ENCODE measurements at regions not wholly inside any gene's neighbourhood (a gene's known extent, or its start where the extent isn't known, plus 50 kb on each side); places are given as distances from the start of the nearest gene placed in this dataset.

GRCh38 chr1:166282391-166283137 lies 115.8 kb upstream of the FAM78B start:
- Histone ChIP-seq H3K36me3 (ENCODE audit: insufficient read depth, low read length) (no peaks in the 10 kb centered on the region), H3K4me2 (ENCODE audit: low read length) (no peak overlapping the region), H4K20me1 (ENCODE audit: insufficient read depth) (no peaks in the 10 kb centered on the region), H3K4me3 (ENCODE audit: low read length) (no peak overlapping the region), H3K9me2 (ENCODE audit: insufficient read depth, low read length) (no peaks in the 10 kb centered on the region), H3F3A (ENCODE audit: insufficient read depth, low read length, poor library complexity, severe bottlenecking) (no peaks in the 10 kb centered on the region), H2AFZ (ENCODE audit: low read depth, low read length) (no peak overlapping the region), H3K27ac (ENCODE audit: low read length) (no peak overlapping the region), H3K79me2 (replicated peaks; ENCODE audit: insufficient read depth, low read length) (no peaks in the 10 kb centered on the region), H3K27me3 (ENCODE audit: insufficient read depth, low read depth, low read length) (no peaks in the 10 kb centered on the region), H3K9me3 (ENCODE audit: low read length) (no peaks in the 10 kb centered on the region), H3K9ac (ENCODE audit: low read length) (no peak overlapping the region)
- TF ChIP-seq RAD21 (conservative IDR thresholded peaks at IDR 0.05) (no peak), POLR2AphosphoS5 (IDR thresholded peaks at IDR 0.05) (no peak), MXI1 (conservative IDR thresholded peaks at IDR 0.05; ENCODE audit: poor library complexity, severe bottlenecking) (no peak), SMC3 (conservative IDR thresholded peaks at IDR 0.05; ENCODE audit: poor library complexity) (no peak), EP300 (conservative IDR thresholded peaks at IDR 0.05; ENCODE audit: poor library complexity, severe bottlenecking) (no peak), TAF1 (IDR thresholded peaks at IDR 0.05; ENCODE audit: low read depth) (no peak), EZH2 (IDR thresholded peaks at IDR 0.05; ENCODE audit: borderline replicate concordance, insufficient read depth, low read length, poor library complexity, severe bottlenecking) (no peak)
- TF ChIP-seq, protein P1, sequence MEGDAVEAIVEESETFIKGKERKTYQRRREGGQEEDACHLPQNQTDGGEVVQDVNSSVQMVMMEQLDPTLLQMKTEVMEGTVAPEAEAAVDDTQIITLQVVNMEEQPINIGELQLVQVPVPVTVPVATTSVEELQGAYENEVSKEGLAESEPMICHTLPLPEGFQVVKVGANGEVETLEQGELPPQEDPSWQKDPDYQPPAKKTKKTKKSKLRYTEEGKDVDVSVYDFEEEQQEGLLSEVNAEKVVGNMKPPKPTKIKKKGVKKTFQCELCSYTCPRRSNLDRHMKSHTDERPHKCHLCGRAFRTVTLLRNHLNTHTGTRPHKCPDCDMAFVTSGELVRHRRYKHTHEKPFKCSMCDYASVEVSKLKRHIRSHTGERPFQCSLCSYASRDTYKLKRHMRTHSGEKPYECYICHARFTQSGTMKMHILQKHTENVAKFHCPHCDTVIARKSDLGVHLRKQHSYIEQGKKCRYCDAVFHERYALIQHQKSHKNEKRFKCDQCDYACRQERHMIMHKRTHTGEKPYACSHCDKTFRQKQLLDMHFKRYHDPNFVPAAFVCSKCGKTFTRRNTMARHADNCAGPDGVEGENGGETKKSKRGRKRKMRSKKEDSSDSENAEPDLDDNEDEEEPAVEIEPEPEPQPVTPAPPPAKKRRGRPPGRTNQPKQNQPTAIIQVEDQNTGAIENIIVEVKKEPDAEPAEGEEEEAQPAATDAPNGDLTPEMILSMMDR (IDR thresholded peaks at IDR 0.05; ENCODE audit: poor library complexity, severe bottlenecking): no peak
- TF ChIP-seq, protein P2, sequence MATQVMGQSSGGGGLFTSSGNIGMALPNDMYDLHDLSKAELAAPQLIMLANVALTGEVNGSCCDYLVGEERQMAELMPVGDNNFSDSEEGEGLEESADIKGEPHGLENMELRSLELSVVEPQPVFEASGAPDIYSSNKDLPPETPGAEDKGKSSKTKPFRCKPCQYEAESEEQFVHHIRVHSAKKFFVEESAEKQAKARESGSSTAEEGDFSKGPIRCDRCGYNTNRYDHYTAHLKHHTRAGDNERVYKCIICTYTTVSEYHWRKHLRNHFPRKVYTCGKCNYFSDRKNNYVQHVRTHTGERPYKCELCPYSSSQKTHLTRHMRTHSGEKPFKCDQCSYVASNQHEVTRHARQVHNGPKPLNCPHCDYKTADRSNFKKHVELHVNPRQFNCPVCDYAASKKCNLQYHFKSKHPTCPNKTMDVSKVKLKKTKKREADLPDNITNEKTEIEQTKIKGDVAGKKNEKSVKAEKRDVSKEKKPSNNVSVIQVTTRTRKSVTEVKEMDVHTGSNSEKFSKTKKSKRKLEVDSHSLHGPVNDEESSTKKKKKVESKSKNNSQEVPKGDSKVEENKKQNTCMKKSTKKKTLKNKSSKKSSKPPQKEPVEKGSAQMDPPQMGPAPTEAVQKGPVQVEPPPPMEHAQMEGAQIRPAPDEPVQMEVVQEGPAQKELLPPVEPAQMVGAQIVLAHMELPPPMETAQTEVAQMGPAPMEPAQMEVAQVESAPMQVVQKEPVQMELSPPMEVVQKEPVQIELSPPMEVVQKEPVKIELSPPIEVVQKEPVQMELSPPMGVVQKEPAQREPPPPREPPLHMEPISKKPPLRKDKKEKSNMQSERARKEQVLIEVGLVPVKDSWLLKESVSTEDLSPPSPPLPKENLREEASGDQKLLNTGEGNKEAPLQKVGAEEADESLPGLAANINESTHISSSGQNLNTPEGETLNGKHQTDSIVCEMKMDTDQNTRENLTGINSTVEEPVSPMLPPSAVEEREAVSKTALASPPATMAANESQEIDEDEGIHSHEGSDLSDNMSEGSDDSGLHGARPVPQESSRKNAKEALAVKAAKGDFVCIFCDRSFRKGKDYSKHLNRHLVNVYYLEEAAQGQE (IDR thresholded peaks at IDR 0.05; ENCODE audit: borderline replicate concordance): no peak

- Histone ChIP-seq H3K9ac (ENCODE audit: low read length) (no peak overlapping the region), H3K4me3 (ENCODE audit: low read length) (no peak overlapping the region), H3K36me3 (ENCODE audit: insufficient read depth, low read length) (no peaks in the 10 kb centered on the region), H3K9me3 (ENCODE audit: low read length) (no peaks in the 10 kb centered on the region), H3K27me3 (ENCODE audit: insufficient read depth, low read depth, low read length) (no peaks in the 10 kb centered on the region), H3K4me2 (ENCODE audit: low read length) (no peak overlapping the region), H3F3A (ENCODE audit: insufficient read depth, low read length, poor library complexity, severe bottlenecking) (no peaks in the 10 kb centered on the region), H3K9me2 (ENCODE audit: insufficient read depth, low read length) (no peaks in the 10 kb centered on the region), H3K79me2 (replicated peaks; ENCODE audit: insufficient read depth, low read length) (no peaks in the 10 kb centered on the region), H4K20me1 (ENCODE audit: insufficient read depth) (no peaks in the 10 kb centered on the region), H3K27ac (ENCODE audit: low read length) (no peak overlapping the region), H2AFZ (ENCODE audit: low read depth, low read length) (no peak overlapping the region)
- TF ChIP-seq EP300 (conservative IDR thresholded peaks at IDR 0.05; ENCODE audit: poor library complexity, severe bottlenecking) (no peak), EZH2 (IDR thresholded peaks at IDR 0.05; ENCODE audit: borderline replicate concordance, insufficient read depth, low read length, poor library complexity, severe bottlenecking) (no peak), MXI1 (conservative IDR thresholded peaks at IDR 0.05; ENCODE audit: poor library complexity, severe bottlenecking) (no peak), SMC3 (conservative IDR thresholded peaks at IDR 0.05; ENCODE audit: poor library complexity) (no peak), TAF1 (IDR thresholded peaks at IDR 0.05; ENCODE audit: low read depth) (no peak), POLR2AphosphoS5 (IDR thresholded peaks at IDR 0.05) (no peak), RAD21 (conservative IDR thresholded peaks at IDR 0.05) (no peak)
- TF ChIP-seq, protein P2 (IDR thresholded peaks at IDR 0.05; ENCODE audit: borderline replicate concordance): no peak
- TF ChIP-seq, protein P1 (IDR thresholded peaks at IDR 0.05; ENCODE audit: poor library complexity, severe bottlenecking): no peak
Observed at GRCh38 chr1:166283190-166283589, 116.4 kb upstream of the FAM78B start.

All from neural cell (in vitro differentiated cells).